Panc1 (cell line): ENCODE measurements at regions not wholly inside any gene's neighbourhood (a gene's known extent, or its start where the extent isn't known, plus 50 kb on each side); places are given as distances from the start of the nearest gene placed in this dataset.

Experiments
- ATAC-seq: fragments of 200-7000 bp; cut with Tn5 transposase; 2 replicates; pipeline ENCODE4 v1.9.1; 2020; ENCODE audit warnings: mild to moderate bottlenecking, moderate library complexity
- BruUV-seq: library from RNA; stranded (reverse); fragments of 400-500 nt; replicated peaks from 2 replicates; lab custom pipeline; 2021; lab: Mats Ljungman, UMichigan
- CTCF ChIA-PET: fragments of 300-600 bp; sonication (Branson Sonifier 250); formaldehyde crosslinking; loops from one replicate; lab custom pipeline; 2022; ENCODE audit warnings: antibody characterized with exemption; lab: Charles Lee
- POLR2A ChIA-PET: fragments of 300-600 bp; sonication (Branson Sonifier 250); formaldehyde crosslinking; loops from one replicate; lab custom pipeline; 2022; ENCODE audit warnings: antibody characterized with exemption; lab: Charles Lee
- DNase-seq: peaks from one replicate; pipeline ENCODE4 v3.0.0-alpha.2; 2010; ENCODE audit warnings: low read depth, low spot score
- H3K27ac ChIP-seq: 2 replicates; pipeline ENCODE4 v1.5.1; 2011; ENCODE audit warnings: mild to moderate bottlenecking, low read length, inconsistent platforms
- H3K27me3 ChIP-seq: fragments of 200-500 bp; sonication (Bioruptor generic); 2 replicates; pipeline ENCODE4 v1.6.0; 2014; ENCODE audit warnings: low read length, inconsistent platforms; ENCODE audit not compliant: control insufficient read depth, insufficient read depth
- H3K36me3 ChIP-seq: fragments of 200-500 bp; sonication (Bioruptor generic); 2 replicates; pipeline ENCODE4 v1.5.1; 2014; ENCODE audit warnings: inconsistent platforms, mild to moderate bottlenecking, low read length, moderate library complexity; ENCODE audit not compliant: control insufficient read depth, insufficient read depth
- H3K4me1 ChIP-seq: 2 replicates; pipeline ENCODE4 v1.5.1; 2011; ENCODE audit warnings: inconsistent platforms, mild to moderate bottlenecking, low read length, moderate library complexity; ENCODE audit not compliant: control insufficient read depth, insufficient read depth
- H3K4me3 ChIP-seq, 2 experiments: 2 replicates each; pipeline ENCODE4 v1.5.1; 2011 to 2012; ENCODE audit warnings: low read depth in 2 of 2, low read length in 2 of 2, mild to moderate bottlenecking in 2 of 2, inconsistent platforms in 1 of 2, moderate library complexity in 1 of 2
- H3K9me3 ChIP-seq: fragments of 200-500 bp; sonication (Bioruptor generic); 2 replicates; pipeline ENCODE4 v1.5.1; 2014; ENCODE audit warnings: low read depth, mild to moderate bottlenecking, inconsistent platforms, low read length, moderate library complexity; ENCODE audit not compliant: control insufficient read depth, insufficient read depth
- POLR2AphosphoS5 ChIP-seq: IDR thresholded peaks from 2 replicates; pipeline ENCODE4 v1.6.1; 2012; ENCODE audit warnings: mild to moderate bottlenecking, low read depth, low read length, moderate library complexity
- SIN3A ChIP-seq: IDR thresholded peaks from 2 replicates; pipeline ENCODE4 v1.6.1; 2012; ENCODE audit warnings: low read depth, mild to moderate bottlenecking, low read length, moderate library complexity, borderline replicate concordance; ENCODE audit not compliant: insufficient read depth
- TCF7L2 ChIP-seq: IDR thresholded peaks from 2 replicates; pipeline ENCODE4 v1.6.1; 2011; ENCODE audit warnings: mild to moderate bottlenecking, low read depth, low read length, inconsistent platforms
- in situ Hi-C: cut with HindIII; loops from 2 replicates; pipeline ENCODE4 v1.10.0; 2016; ENCODE audit warnings: low sequenced_read_pairs, low pct_unique_long_range_greater_than_20kb
- intact Hi-C: fragments of 100-400 bp; cut with micrococcal nuclease; formaldehyde crosslinking; loops from one replicate; pipeline ENCODE4 v1.10.0; 2022; ENCODE audit not compliant: unreplicated experiment
- TF ChIP-seq, protein P1 (sequence below): fragments of 450-650 bp; IDR thresholded peaks from 2 replicates; pipeline ENCODE4 v1.5.1; 2017; ENCODE audit warnings: mild to moderate bottlenecking
- TF ChIP-seq, protein P2 (sequence below), 2 experiments: IDR thresholded peaks; 2 replicates each; pipeline ENCODE4 v1.6.1; 2011 to 2012; ENCODE audit warnings: low read depth in 2 of 2, control low read depth in 1 of 2, low read length in 1 of 2, mild to moderate bottlenecking in 1 of 2, moderate library complexity in 1 of 2; ENCODE audit not compliant: insufficient read depth in 1 of 2

DNA sequence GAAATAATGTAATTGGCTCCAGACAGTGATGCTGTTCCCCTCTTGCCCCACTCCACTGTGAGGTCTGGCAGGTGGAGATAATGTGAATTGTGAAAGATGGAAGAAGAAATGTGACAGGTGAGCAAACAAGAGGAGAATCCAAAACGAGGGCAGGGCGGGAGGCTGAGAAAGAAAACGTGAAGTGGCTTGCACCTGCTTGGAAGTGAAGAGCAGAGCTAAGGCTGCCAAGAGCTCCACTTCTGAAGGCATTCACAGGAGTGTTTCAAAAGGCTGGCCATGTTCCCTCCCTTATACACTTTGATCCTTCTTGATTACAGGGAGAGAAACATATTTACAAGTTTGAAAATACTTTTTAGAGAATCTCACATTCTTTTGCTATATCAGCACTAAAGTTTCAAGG, 359.4 kb downstream of the EPHA7 start:
- H3K4me1 ChIP-seq: no peaks in the 10 kb centered on the region
- intact Hi-C loops: no loop called here
- DNase-seq (no peak), ATAC-seq (no peak)
- H3K4me3 ChIP-seq: no peak overlapping the region
- no peaks in the 10 kb centered on the region for H3K9me3 ChIP-seq
- ChIA-PET CTCF (no interaction called here), POLR2A (no interaction called here)
- no peaks in the 10 kb centered on the region for H3K36me3 ChIP-seq
- TF ChIP-seq, protein P1, sequence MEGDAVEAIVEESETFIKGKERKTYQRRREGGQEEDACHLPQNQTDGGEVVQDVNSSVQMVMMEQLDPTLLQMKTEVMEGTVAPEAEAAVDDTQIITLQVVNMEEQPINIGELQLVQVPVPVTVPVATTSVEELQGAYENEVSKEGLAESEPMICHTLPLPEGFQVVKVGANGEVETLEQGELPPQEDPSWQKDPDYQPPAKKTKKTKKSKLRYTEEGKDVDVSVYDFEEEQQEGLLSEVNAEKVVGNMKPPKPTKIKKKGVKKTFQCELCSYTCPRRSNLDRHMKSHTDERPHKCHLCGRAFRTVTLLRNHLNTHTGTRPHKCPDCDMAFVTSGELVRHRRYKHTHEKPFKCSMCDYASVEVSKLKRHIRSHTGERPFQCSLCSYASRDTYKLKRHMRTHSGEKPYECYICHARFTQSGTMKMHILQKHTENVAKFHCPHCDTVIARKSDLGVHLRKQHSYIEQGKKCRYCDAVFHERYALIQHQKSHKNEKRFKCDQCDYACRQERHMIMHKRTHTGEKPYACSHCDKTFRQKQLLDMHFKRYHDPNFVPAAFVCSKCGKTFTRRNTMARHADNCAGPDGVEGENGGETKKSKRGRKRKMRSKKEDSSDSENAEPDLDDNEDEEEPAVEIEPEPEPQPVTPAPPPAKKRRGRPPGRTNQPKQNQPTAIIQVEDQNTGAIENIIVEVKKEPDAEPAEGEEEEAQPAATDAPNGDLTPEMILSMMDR: no peak
- in situ Hi-C loops: no loop called here
- no TSS peak for BruUV-seq
- H3K27ac ChIP-seq: no peak overlapping the region
- no peaks in the 10 kb centered on the region for H3K27me3 ChIP-seq

DNA sequence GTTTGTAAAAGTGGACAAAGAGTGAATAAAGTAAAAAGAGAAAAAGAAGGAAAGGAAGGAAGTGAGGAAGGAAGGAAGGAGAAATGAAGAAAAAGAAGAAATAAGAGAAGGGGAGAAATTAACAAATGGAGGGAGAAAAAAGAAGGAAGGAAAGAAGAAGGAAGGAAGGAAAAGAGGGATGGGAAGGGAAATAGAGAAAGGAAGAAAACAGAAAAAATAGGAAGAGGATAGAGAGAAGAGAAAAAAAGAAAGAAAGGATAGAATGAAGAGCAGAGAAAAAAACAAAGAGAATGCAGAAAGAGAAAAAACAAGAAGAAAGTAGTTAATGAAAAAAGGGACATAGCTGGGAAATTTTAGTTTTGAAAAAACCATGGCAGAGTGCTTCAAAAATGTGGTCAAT, 361.8 kb downstream of the EPHA7 start:
- Histone ChIP-seq H3K9me3 (no peaks in the 10 kb centered on the region), H3K27ac (no peak overlapping the region), H3K36me3 (no peaks in the 10 kb centered on the region), H3K4me3 (no peak overlapping the region), H3K27me3 (no peaks in the 10 kb centered on the region), H3K4me1 (no peaks in the 10 kb centered on the region)
- POLR2A ChIA-PET: no interaction called here
- CTCF ChIA-PET: no interaction called here
- intact Hi-C loops: no loop called here
- ATAC-seq (no peak), DNase-seq (no peak)
- no TSS peak for BruUV-seq
- in situ Hi-C loops: no loop called here
- TF ChIP-seq, protein P1: no peak
- TF ChIP-seq, protein P2, sequence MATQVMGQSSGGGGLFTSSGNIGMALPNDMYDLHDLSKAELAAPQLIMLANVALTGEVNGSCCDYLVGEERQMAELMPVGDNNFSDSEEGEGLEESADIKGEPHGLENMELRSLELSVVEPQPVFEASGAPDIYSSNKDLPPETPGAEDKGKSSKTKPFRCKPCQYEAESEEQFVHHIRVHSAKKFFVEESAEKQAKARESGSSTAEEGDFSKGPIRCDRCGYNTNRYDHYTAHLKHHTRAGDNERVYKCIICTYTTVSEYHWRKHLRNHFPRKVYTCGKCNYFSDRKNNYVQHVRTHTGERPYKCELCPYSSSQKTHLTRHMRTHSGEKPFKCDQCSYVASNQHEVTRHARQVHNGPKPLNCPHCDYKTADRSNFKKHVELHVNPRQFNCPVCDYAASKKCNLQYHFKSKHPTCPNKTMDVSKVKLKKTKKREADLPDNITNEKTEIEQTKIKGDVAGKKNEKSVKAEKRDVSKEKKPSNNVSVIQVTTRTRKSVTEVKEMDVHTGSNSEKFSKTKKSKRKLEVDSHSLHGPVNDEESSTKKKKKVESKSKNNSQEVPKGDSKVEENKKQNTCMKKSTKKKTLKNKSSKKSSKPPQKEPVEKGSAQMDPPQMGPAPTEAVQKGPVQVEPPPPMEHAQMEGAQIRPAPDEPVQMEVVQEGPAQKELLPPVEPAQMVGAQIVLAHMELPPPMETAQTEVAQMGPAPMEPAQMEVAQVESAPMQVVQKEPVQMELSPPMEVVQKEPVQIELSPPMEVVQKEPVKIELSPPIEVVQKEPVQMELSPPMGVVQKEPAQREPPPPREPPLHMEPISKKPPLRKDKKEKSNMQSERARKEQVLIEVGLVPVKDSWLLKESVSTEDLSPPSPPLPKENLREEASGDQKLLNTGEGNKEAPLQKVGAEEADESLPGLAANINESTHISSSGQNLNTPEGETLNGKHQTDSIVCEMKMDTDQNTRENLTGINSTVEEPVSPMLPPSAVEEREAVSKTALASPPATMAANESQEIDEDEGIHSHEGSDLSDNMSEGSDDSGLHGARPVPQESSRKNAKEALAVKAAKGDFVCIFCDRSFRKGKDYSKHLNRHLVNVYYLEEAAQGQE (IDR thresholded peaks at IDR 0.05; ENCODE audit: insufficient read depth in 1 of 2, low read depth in 2 of 2, low read length in 1 of 2): no peak
- no peak for TF ChIP-seq TCF7L2
- TF ChIP-seq POLR2AphosphoS5: no peak
- TF ChIP-seq SIN3A: no peak

DNA sequence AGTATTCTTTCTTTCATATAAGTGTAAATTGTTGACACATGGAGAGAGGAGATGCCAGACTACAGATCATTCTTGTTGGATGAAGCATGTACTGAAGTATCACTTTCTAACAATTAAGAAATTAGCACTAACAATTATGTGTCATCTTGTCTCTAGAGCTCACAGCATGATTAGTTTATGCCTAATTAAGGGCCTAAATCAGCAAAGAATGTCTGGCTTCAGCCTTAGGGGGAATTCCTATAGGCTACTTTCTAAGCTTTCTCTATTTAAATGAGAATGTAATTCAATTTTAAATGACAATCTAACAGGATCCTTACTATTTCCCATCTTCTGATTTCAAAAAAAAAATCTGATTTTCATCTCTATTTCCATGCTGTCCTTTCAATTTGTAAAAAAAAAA, 371.0 kb downstream of the EPHA7 start:
- no peaks in the 10 kb centered on the region for H3K4me1 ChIP-seq
- H3K27me3 ChIP-seq: no peaks in the 10 kb centered on the region
- POLR2A ChIA-PET: no interaction called here
- H3K36me3 ChIP-seq: no peaks in the 10 kb centered on the region
- CTCF ChIA-PET: interaction anchor here (0.7 kb wide), 1 partner anchor 194 kb away, joined by 6 read pairs; no protein-coding TSS in a partner anchor
- in situ Hi-C loops: no loop called here
- intact Hi-C loops: loop anchor here (10.0 kb wide), 1 partner anchor 366 kb away; the partner anchor contains the start of gene EPHA7
- H3K27ac ChIP-seq: no peak overlapping the region
- no peaks in the 10 kb centered on the region for H3K9me3 ChIP-seq
- no peak for DNase-seq
- BruUV-seq: no TSS peak
- no peak overlapping the region for H3K4me3 ChIP-seq
- TF ChIP-seq, protein P2 (IDR thresholded peaks at IDR 0.05; ENCODE audit: insufficient read depth in 1 of 2, low read depth in 2 of 2, low read length in 1 of 2): no peak
- TF ChIP-seq POLR2AphosphoS5: no peak
- TF ChIP-seq, protein P1: no peak
- TF ChIP-seq SIN3A: no peak
- TF ChIP-seq TCF7L2: no peak
- no peak for ATAC-seq
